K562 (cell line): ENCODE measurements at regions not wholly inside any gene's neighbourhood (a gene's known extent, or its start where the extent isn't known, plus 50 kb on each side); places are given as distances from the start of the nearest gene placed in this dataset.

Experiments used
- ATAC-seq: fragments of 200-7000 bp; cut with Tn5 transposase; 3 replicates; pipeline ENCODE4 v1.9.1; 2020; ENCODE audit warnings: moderate library complexity
- BruUV-seq: library from RNA; stranded (reverse); fragments of 400-500 nt; replicated peaks from 2 replicates; lab custom pipeline; 2021; lab: Mats Ljungman, UMichigan
- CTCF ChIA-PET: fragments of 300-600 bp; formaldehyde crosslinking; extraction: SDS; loops from one replicate; lab custom pipeline; 2021; ENCODE audit warnings: low intra/inter-chr PET ratio; lab: Yijun Ruan, JAX
- POLR2A ChIA-PET: fragments of 300-600, 350-650 bp; sonication (Branson Sonifier 250); formaldehyde crosslinking; extraction: SDS; loops from one replicate; lab custom pipeline; 2021; ENCODE audit warnings: antibody characterized with exemption, inconsistent platforms; lab: Yijun Ruan, JAX
- DNase-seq, 4 experiments: peaks; one replicate each; pipeline versions ENCODE4 v3.0.0 to v3.0.0-alpha.2; 2011 to 2018; ENCODE audit warnings: low spot score in 3 of 4, mixed read lengths in 3 of 4; ENCODE audit errors: extremely low read depth in 1 of 4
- FAIRE-seq: peaks from 2 replicates; lab custom pipeline; 2011; peaks lifted over from hg19 to GRCh38; lab: Jason Lieb, UNC
- H2AFZ ChIP-seq: 2 replicates; pipeline ENCODE4 v1.6.0; 2011; ENCODE audit warnings: low read depth, low read length, control low read depth, inconsistent platforms
- H3K27ac ChIP-seq: fragments of 200-600 bp; 3 replicates; pipeline ENCODE4 v1.8.0; 2011; ENCODE audit warnings: low read depth, mild to moderate bottlenecking, control low read depth, inconsistent platforms, low read length, moderate library complexity, mixed read lengths; ENCODE audit errors: extremely low read depth
- H3K27me3 ChIP-seq, 2 experiments: fragments of 300-600 bp in 1 of 2; 2 replicates in 1 of 2; 3 replicates in 1 of 2; pipeline versions ENCODE4 v1.6.0 to v1.8.0; 2011; ENCODE audit warnings: inconsistent platforms in 2 of 2, low read length in 2 of 2, mild to moderate bottlenecking in 1 of 2, mixed read lengths in 1 of 2, moderate library complexity in 1 of 2; ENCODE audit not compliant: control insufficient read depth in 2 of 2, insufficient read depth in 2 of 2
- H3K36me3 ChIP-seq: fragments of 300-600 bp; 3 replicates; pipeline ENCODE4 v1.8.0; 2011; ENCODE audit warnings: mild to moderate bottlenecking, low read length, inconsistent platforms; ENCODE audit not compliant: control insufficient read depth, insufficient read depth
- H3K4me1 ChIP-seq, 2 experiments: fragments of 200-600 bp in 1 of 2; replicated peaks in 1 of 2; 2 replicates in 1 of 2; 3 replicates in 1 of 2; pipeline versions ENCODE4 v1.5.1 to v1.8.0; 2011; ENCODE audit warnings: inconsistent platforms in 2 of 2, low read length in 2 of 2, mild to moderate bottlenecking in 1 of 2, mixed read lengths in 1 of 2, moderate library complexity in 1 of 2; ENCODE audit not compliant: control insufficient read depth in 2 of 2, insufficient read depth in 2 of 2
- H3K4me2 ChIP-seq: 2 replicates; pipeline ENCODE4 v1.6.1; 2011; ENCODE audit warnings: low read length, control low read depth, inconsistent platforms, mixed read lengths; ENCODE audit not compliant: insufficient read depth
- H3K4me3 ChIP-seq: fragments of 200-600 bp; sonication (generic), shearing (Covaris generic); 2 replicates; pipeline ENCODE4 v1.5.1; 2016; ENCODE audit warnings: control low read depth, inconsistent platforms
- H3K79me2 ChIP-seq: fragments of 200-600 bp; 3 replicates; pipeline ENCODE4 v1.8.0; 2011; ENCODE audit warnings: low read length, inconsistent platforms; ENCODE audit not compliant: control insufficient read depth, insufficient read depth
- H3K9ac ChIP-seq, 2 experiments: 2 replicates each; pipeline versions ENCODE4 v1.6.0 to v1.6.1; 2011; ENCODE audit warnings: low read depth in 2 of 2, low read length in 2 of 2, control low read depth in 1 of 2, inconsistent platforms in 1 of 2, mild to moderate bottlenecking in 1 of 2, mixed read lengths in 1 of 2; ENCODE audit not compliant: insufficient read depth in 1 of 2
- H3K9me1 ChIP-seq: one replicate; pipeline ENCODE4 v1.6.0; 2011; ENCODE audit warnings: inconsistent platforms, mild to moderate bottlenecking, low read length, moderate library complexity; ENCODE audit not compliant: control insufficient read depth, insufficient read depth
- H3K9me3 ChIP-seq: replicated peaks from 2 replicates; pipeline ENCODE4 v1.5.1; 2011; ENCODE audit warnings: low read depth, low read length, inconsistent platforms; ENCODE audit not compliant: control insufficient read depth, insufficient read depth
- H4K20me1 ChIP-seq: replicated peaks from 2 replicates; pipeline ENCODE4 v1.6.1; 2011; ENCODE audit warnings: low read length, inconsistent platforms, mixed read lengths; ENCODE audit not compliant: control insufficient read depth, insufficient read depth
- CC2D1A ChIP-seq: fragments of 450-650 bp; IDR thresholded peaks from 2 replicates; pipeline ENCODE4 v1.6.1; 2017; ENCODE audit warnings: mild to moderate bottlenecking
- ETV6 ChIP-seq, 3 experiments: fragments of 150-350 bp in 1 of 3; sonication (generic) in 1 of 3; formaldehyde crosslinking in 1 of 3; IDR thresholded peaks; 2 replicates each; pipeline versions ENCODE4 v1.6.1 to v1.8.0; 2014 to 2022; ENCODE audit warnings: borderline replicate concordance in 2 of 3, low read depth in 2 of 3, antibody characterized with exemption in 1 of 3, low read length in 1 of 3, mild to moderate bottlenecking in 1 of 3, missing genetic modification reagents in 1 of 3
- GATA2 ChIP-seq: sonication (generic); formaldehyde crosslinking; IDR thresholded peaks from 2 replicates; pipeline ENCODE4 v1.4.0; 2020; ENCODE audit warnings: mild to moderate bottlenecking, missing genetic modification reagents
- MCM2 ChIP-seq: fragments of 450-650 bp; IDR thresholded peaks from 2 replicates; pipeline ENCODE4 v1.6.1; 2017; ENCODE audit warnings: low read depth, mild to moderate bottlenecking
- SIN3B ChIP-seq: fragments of 450-650 bp; IDR thresholded peaks from 2 replicates; pipeline ENCODE4 v1.6.1; 2017; ENCODE audit warnings: low read depth, mild to moderate bottlenecking, moderate library complexity
- ZNF197 ChIP-seq: fragments of 200-800 bp; sonication (Bioruptor generic); IDR thresholded peaks from 2 replicates; pipeline ENCODE4 v1.6.1; 2016; ENCODE audit warnings: low read depth, missing genetic modification characterization, missing compliant biosample characterization
- WGBS: fragments of 100-300 bp; shearing (Covaris generic); methylation state at CpG from one replicate; pipeline ENCODE4 v1.1.6; 2016; ENCODE audit warnings: low coverage, mixed read lengths; ENCODE audit not compliant: insufficient coverage; ENCODE audit errors: missing lambda C conversion rate; 5-methylcytosine and 5-hydroxymethylcytosine counted together
- in situ Hi-C: fragments of 300-500 bp; cut with MboI; formaldehyde crosslinking; loops from 4 replicates; pipeline ENCODE4 v1.15.0; 2018; ENCODE audit warnings: inconsistent platforms, mixed read lengths
- intact Hi-C: fragments of 100-400 bp; cut with micrococcal nuclease; formaldehyde crosslinking; loops from 2 replicates; pipeline ENCODE4 v1.14.2; 2022

DNA sequence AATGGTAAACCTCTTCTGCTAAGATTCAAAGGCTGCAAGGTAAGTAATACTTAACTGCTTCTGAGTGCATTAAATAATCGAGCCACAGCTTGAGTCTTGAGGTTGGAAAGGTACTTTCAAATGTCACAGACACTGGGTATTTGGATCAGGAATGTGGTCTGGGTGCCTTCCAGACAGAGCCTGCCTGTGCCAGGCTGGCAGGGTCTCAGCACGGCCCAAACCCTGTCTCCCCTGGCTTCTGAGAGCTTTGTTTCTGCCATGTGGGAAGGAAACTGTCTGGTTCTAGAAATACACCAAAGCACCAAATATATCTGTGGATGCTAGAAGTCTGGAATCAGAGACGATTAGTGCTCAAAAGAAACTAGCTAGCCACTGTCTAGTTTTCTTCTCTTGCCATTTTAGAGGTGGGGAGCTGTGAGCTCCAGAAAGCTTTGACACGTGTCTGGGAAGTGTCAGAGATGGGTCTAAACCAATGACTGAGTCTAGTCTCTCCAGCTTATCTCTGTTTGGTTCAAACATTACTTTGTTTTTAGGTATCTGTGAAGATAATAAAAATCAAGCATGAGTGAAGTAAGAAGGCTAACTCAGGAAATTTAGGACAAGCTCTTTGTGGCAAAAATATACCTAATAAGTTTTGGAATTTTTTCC, 162.8 kb downstream of the CYP26A1 start:
- Histone ChIP-seq H3K4me2 (no peak overlapping the region), H2AFZ (no peak overlapping the region), H3K27me3 (peaks cover 2 to 5% of the 10 kb centered on the region in 2 experiments; a peak in 4 of 5 replicates), H3K4me3 (no peak overlapping the region), H3K79me2 (no peaks in the 10 kb centered on the region), H3K4me1 (no peaks in the 10 kb centered on the region), H4K20me1 (no peaks in the 10 kb centered on the region), H3K27ac (no peak overlapping the region), H3K36me3 (no peaks in the 10 kb centered on the region), H3K9ac (no peak overlapping the region), H3K9me1 (no peaks in the 10 kb centered on the region), H3K9me3 (no peaks in the 10 kb centered on the region)
- intact Hi-C loops: no loop called here
- 0% methylated on average over 4 of the region's 4 CpGs for WGBS
- ChIA-PET CTCF (no interaction called here), POLR2A (no interaction called here)
- no peak for ATAC-seq
- FAIRE-seq: no peak
- TF ChIP-seq ETV6 (IDR thresholded peaks at IDR 0.05; ENCODE audit: borderline replicate concordance in 1 of 2, low read depth in 2 of 2, low read length in 1 of 2) (no peak), ETV6 (CRISPR knock-in tag; IDR thresholded peaks at IDR 0.05; ENCODE audit: borderline replicate concordance) (no peak), CC2D1A (no peak), GATA2 (CRISPR knock-in tag) (no peak), ZNF197 (CRISPR knock-in tag) (no peak), SIN3B (no peak), MCM2 (no peak)
- DNase-seq: no peak
- no TSS peak for BruUV-seq
- in situ Hi-C loops: no loop called here
